ENCODE measurements at regions not wholly inside any gene's neighbourhood (a gene's known extent, or its start where the extent isn't known, plus 50 kb on each side); places are given as distances from the start of the nearest gene placed in this dataset.
"Not testable (repeated sequence)": the region's sequence is repeated elsewhere in the genome, so short reads cannot be mapped to it uniquely, and the experiment has no call there.

DNA sequence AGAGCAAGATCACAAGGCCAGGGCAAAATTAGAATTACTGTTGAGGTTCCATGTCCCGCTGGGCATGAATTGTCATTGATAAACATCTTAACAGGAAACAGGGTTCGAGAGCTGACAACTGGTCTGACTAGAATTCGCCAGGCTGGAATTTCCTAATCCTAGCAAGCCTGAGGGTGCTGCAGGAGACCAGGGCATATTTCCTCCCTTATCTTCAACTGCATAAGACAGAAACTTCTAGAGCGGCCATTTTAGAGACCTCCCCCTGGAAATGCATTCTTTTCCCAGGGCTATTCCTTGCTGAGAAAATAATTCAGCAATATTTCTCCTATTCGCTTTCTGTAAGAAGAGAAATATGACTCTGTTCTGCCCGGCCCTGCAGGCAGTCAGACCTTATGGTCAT, 158.6 kb upstream of the CCN2 start:
- not testable (repeated sequence) for DNase-seq (ENCODE audit: low read depth in 4 of 4, low spot score in 2 of 4)

DNA sequence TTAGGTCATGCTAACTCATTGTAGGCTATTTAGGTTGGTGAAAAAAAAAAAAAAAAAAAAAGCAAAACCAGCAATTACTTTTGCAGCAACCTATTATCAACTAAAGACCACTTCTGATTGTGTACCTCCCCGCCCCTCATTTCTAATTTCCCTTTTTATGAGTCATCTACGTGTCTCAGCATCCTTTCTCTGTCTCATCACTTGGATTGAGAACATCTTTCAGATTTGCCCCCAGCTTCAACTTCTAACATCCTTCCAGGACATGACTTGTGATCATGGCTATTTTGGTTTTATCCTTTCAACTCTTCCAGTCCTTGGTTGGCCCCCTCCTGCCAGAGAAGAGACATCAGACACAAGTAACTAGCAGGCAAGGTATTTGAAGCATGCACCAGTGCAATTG, 156.7 kb upstream of the CCN2 start:
- DNase-seq (ENCODE audit: low read depth in 4 of 4, low spot score in 2 of 4) = no peak

DNA sequence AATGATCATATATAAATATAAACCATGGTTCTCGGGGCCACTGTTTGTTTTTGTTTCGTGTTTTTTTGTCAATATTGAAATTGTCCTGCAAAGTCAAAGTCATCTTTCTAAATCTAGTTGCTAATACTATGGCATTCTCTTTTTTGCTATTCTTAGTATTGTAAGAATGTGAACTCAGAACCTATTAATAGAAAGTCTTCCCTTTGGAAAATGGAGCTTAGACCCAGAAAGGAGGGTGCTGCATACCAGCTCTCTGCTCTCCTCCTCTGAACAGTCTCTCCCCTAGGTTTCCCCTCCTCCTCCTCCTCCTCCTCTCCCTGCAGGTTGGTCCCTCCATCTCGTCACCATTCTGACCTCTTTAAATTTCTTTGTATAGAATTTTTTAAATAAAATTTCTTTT, 150.4 kb upstream of the CCN2 start:
- DNase-seq (ENCODE audit: low read depth in 4 of 4, low spot score in 2 of 4) = no peak

DNA sequence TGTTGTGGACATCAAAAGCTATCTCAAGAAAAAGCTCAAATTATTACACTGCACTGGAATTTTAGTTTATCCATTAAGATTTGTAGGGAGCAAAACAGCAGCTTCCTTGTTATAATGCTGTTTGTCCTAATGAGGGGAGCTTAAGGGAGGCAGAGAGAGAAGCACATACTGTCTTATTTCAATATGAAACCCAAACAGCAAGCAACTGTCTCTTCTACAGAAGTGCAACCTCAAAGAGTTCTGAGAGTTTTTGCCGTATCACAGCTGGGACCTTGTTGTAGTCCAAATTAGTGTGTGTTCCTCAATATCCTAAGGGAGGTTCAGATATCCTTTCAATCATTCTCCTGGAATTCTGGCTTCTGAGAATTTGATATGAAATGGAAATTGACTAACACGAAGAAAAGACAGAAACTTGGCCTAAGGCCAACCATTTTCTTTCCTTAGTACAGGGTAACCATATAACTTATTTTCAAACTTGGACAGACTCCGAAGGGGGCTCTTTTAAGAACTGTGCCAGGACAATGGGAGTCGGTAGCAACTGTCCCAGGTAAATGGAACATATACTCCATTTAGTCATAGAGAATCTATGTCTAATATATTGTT, 149.3 kb upstream of the CCN2 start:
- DNase-seq (ENCODE audit: low read depth in 4 of 4, low spot score in 2 of 4) = no peak

DNA sequence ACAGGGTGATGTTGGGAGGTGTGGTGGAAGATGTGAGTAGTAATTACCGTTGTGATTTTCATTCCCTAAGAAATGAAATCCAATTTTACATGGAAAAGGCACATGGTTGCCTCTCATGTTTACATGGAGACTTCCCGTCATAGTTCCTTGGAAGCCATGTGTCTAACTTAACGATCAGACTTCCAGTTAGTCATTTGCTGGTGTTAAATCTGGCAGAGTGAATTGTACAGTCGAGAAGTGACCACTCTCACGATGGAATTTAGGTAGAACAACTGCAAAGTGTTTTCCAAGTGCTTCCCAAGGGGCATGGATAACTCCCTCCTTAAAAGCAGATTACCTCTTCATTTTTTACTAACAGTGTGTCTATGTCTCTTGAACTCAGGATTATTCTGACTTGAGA, 145.8 kb upstream of the CCN2 start:
- DNase-seq (ENCODE audit: low read depth in 4 of 4, low spot score in 2 of 4) = no peak

DNA sequence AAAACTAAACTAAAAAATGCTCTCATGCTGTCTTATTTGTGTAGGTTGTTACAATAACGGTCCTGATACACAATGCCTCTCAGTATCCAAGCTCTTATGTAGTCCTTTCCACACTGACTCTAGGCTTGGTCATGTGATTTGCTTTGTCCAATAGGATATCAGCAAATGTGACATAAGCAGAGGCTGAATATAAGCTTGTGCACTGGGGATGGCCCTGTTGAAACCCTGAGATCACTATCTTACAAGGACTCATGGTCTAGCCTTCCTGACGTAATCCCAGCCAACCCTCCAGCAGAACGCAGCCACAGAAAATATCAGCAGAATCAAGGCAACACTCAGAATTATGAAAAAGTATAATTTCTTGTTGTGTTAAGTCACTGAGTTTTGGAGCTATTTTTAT, 145.1 kb upstream of the CCN2 start:
- no peak for DNase-seq (ENCODE audit: low read depth in 4 of 4, low spot score in 2 of 4)

DNA sequence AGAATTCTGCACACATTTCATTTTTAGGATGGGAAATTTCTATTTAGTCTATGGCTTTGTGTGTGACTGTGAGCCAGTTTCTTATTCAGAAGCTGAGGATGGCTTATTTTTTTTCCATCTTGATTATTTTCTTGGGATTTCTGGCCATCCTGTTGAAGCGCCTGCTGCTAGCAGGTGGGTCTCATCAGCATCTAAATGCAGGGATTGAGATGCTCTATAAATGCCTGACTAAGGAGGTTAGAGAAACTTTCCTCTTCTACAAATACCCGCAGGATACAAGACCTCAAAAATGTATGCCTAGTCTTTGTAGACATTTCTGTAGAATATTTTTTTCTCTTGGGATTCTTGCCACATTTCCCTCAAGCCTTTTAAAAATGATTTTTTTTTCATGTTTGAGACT, 138.0 kb upstream of the CCN2 start:
- DNase-seq (ENCODE audit: low read depth in 4 of 4, low spot score in 2 of 4) = no peak

DNA sequence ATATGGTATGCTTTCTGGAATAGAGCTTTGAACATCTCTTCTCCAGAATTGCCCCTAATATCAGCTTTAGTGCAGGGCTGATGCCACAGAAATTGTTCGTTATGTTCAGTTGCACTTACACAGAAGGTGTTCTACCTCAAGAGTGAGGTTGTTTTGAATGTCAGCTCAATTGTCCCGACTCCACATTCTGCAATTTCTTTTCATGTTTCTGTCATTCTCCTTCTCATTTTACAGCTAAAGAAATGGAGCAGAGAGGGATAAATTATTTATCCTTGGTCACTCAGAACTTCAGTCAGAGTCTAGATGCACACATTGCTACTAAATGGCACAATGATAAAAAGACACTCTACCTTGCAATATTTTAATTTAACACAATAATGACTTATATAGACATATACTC, 137.0 kb upstream of the CCN2 start:
- no peak for DNase-seq (ENCODE audit: low read depth in 4 of 4, low spot score in 2 of 4)

DNA sequence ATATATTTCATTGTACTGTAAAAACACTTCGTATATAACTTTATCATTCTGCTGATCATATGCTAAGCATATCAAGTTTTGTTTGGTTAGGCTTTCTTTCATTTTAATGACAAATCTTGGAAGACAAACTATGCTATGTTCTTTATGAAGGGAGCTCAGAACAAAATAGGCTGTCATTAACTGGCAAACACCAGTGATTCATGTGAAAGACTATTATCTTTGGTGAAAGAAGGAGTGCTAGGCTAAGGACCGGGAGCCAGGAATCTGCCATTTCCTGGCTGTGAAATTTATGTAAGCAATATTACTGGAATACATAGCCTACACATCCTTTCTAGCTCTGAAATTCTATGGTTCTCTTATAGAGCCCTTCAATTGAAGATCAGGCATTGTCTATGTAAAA, 136.2 kb upstream of the CCN2 start:
- no peak for DNase-seq (ENCODE audit: low read depth in 4 of 4, low spot score in 2 of 4)

DNA sequence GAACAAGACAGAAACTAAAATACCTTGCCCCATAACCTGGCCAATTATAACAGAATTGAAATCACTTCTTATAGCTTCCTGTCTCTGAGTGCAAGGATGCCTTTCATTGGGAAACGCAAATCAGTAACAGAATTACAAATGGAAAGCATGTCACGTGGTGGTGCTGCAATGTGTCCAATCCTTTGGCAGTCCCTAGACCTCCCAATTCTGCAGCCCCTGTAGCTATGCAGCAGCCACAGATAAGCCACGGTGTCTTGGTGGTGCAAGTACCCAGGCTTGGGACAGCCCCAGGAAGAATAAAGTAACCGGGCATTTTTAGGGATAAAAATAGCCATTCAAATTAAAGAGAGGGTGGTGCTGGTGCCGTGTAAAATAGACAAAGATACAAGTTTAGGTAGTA, 134.6 kb upstream of the CCN2 start:
- no peak for DNase-seq (ENCODE audit: low read depth in 4 of 4, low spot score in 2 of 4)

DNA sequence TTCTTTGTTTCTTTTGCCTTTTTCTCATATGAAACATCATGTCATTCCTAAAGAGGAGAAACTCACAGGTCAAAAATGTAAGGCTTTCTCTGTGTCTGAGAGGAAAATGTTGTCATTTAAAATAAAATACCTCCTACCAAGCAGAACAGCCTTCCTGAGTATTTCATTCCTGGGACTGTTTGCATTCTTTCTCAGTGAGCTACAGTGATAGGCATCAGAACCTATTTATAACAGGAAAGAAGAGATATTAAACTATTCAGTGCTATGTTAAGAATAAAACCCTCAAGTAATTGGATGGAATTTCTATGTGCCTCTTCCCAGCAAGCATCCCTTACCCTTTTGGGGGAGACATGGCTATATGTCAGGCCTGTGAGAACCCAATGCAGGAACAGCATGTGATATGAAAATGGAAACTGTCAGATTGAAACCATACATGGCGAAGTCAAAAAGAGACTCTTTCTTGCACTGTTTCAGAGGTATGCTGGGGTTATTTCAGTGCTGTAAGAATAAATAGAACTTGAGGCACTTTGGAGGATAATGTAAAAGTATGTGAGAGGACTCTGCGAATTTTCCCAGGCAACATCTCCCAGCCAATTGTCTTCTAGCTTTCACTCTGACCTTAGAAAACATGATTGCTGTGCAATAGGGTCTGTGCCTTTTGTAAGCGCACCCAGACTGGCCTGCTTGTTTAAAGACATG, 133.8 kb upstream of the CCN2 start:
- no peak for DNase-seq (ENCODE audit: low read depth in 4 of 4, low spot score in 2 of 4)

DNA sequence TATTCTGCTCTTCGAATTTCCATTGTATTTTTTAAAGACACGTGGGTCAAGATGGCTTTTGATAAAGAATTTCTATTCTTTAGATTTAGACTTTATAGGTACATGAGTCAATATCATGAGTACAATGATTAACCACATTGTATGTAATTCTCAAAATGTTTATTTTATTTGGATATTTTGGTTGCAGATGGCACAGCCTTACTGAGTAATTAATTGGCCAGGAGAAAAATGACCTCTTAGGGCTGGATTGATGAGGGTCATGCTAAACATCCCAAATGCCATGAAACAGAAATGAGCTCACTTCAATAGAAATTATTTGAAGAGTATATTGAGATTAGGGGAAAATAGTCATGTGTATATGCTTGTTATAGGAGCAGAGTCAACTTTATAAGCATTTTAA, 131.2 kb upstream of the CCN2 start:
- no peak for DNase-seq (ENCODE audit: low read depth in 4 of 4, low spot score in 2 of 4)

DNA sequence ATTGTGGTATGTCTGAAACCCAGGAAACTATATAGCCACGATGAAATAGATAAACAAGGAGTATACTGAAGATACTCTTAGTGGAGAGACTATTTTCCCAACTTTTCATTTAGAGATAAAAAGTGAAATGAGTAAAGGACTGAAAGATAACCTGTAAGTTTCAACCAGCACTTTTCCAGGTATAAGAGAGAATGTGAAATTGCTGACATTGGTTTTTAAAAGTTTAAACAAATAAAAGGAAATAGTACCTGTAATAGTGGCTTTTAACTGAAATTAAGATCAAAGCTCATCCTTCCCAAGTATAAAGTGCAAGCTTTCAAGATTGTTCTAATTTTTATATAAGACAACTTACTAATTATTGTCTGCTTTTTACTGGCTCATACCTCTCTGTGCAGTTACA, 130.2 kb upstream of the CCN2 start:
- no peak for DNase-seq (ENCODE audit: low read depth in 4 of 4, low spot score in 2 of 4)

DNA sequence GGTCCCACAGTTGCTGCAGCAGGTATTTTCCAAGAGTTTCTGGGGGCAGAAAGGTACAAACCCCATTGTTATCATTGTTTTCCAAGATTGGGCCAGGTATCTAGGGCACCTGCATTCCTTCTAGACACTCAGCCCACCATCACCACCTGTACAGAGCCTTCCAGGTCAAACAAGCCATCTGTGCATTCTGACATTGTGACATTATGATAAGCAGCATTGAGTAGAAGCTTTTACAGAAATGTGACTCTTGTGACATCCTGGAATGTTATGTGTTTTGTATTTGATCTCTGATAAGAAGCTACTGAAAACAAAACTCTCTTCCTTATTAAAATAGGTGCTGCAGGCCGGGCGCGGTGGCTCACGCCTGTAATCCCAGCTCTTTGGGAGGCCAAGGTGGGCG, 128.1 kb upstream of the CCN2 start:
- no peak for DNase-seq (ENCODE audit: low read depth in 4 of 4, low spot score in 2 of 4)

DNA sequence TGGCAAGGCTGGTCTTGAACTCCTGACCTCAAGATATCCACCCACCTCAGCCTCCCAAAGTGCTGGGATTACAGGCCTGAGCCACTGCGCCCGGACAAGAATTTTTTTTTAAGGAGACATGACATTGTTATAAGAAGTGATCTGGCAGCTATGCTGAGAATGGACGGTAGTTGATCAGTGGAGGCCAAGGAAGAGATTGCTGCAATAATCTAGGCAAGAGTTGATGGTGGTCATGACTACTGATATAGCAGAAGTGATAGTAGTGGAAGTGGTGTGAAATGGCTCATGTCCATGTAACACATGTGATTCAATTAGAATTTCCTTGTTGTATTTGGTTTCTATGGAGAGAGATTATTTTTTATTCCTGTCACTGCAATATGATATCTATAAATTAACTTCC, 125.3 kb upstream of the CCN2 start:
- DNase-seq (ENCODE audit: low read depth in 4 of 4, low spot score in 2 of 4) = no peak

DNA sequence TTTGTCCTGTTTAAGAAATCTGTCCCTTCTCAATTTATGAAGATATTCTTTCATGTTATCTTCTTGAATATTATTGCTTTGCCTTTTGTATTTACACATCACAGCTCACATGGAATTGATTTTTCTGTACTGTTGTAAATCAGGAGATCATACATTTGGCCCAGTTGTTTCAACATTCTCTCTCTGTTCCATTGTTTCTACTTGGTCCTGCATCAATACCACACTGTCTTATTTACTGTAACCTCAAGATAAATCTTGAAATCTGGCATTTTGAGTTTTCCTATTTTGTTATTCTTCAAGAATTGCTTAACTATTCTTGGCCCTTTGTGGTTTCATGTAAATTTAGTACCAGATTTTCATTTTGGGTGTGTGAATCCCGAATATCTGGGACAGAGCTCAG, 121.7 kb upstream of the CCN2 start:
- DNase-seq (ENCODE audit: low read depth in 4 of 4, low spot score in 2 of 4) = no peak

DNA sequence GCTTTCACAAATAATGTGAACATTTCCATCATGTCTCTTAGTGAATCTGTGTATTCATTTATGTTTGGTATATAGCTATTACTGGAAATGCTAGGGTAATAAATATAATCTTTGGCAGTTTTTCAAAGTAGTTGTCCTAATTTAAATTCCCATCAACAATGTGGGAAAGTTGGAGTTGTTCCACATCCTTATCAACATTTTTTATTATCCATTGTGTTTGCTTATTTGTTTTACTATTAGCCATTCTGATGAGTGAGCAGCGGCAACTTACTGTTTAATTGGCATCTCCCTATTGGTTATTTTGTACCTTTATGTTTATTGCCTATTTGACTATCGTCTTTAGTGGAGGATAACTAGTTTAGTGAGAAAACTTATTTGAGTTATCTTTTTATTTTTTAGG, 121.1 kb upstream of the CCN2 start:
- no peak for DNase-seq (ENCODE audit: low read depth in 4 of 4, low spot score in 2 of 4)

DNA sequence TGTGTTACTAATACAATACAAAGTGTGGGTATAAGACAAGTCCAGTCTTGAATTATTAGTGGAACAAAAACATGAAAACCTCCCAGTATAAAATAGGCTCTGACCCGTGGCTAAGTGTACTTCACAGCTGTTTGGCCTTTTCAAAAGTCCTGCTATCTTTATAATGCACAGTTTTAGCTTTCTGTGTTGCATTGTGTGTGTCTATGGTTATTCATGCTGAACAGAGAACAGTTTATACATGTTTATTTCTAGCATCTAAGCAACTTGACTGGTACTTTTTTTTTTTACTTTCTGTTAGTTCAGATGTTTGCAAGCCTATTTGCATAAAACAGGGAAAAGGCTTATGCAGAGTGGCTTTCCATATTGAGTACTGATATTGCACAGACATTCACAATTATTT, 119.2 kb upstream of the CCN2 start:
- no peak for DNase-seq (ENCODE audit: low read depth in 4 of 4, low spot score in 2 of 4)

DNA sequence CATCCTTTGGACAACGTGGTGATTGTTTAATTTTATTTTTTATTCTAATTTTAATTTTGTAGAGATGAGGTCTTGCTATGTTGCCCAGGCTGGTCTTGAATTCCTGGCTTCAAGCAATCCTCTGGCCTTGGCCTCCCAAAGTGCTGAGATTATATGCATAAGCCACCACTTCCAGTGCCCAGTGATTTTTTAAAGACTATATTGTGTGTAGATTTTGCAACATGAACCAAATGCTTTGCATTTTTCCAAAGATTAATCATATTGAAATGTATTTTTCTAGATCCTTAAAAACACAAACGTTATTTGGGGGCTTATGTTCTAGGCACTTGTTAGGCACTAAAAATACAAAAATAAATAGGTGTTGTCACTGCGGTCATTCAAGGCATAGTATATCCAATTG, 117.6 kb upstream of the CCN2 start:
- no peak for DNase-seq (ENCODE audit: low read depth in 4 of 4, low spot score in 2 of 4)

DNA sequence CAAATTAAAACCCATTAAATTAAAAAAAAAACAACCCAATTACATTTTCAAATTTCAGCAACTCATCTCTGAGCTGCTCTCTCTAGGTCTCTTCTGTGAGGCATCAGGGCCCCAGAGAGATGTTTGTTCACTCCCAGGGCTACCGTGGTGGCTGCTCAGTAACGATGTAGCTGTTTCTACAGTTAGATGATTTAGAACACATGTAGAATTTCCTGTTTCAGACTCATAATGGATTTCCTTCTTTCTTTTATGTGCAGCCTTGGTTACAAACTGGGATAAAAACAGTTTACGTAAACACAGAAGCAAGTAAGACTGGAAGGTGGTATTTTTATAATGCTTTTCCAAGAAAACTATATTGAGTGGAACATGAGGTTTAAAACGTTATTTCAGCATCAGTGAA, 116.1 kb upstream of the CCN2 start:
- DNase-seq (ENCODE audit: low read depth in 4 of 4, low spot score in 2 of 4) = no peak

DNA sequence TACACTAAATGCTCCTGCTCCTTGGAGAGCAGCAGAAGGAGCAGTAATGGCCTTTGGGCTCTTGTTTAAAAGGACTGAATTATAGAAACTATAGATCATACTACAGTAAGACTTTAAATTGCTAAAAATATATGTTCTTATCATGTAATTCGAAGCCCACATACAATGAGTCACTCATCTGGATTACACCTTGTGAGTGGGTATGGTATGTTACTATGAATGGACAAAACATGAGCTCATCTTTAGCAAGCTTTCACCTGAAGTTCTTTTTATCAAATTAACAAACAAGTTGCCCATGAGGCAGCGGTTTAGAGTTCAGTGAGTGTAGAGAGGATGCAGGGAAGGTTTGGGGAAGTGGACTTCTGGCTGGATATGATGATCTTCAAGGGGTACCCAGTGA, 114.4 kb upstream of the CCN2 start:
- no peak for DNase-seq (ENCODE audit: low read depth in 4 of 4, low spot score in 2 of 4)

DNA sequence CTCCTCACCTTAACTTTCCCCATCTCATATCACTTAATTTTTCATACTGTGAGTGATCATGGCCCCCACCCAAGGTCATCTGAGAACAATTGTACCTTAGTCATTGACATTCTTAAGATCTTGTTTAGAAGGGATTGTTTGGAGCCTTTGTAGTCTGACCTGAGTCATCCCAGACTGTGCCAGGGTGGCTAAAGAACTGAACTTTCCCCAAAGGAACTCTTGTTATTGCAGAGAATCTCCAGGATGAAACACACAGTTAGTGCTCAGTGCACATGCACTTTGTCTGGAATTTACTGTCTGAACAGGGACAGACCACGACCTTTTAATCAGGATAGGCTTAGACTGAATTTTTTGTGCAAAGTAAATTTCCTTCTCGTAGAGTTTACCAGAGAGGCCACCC, 112.6 kb upstream of the CCN2 start:
- no peak for DNase-seq (ENCODE audit: low read depth in 4 of 4, low spot score in 2 of 4)

DNA sequence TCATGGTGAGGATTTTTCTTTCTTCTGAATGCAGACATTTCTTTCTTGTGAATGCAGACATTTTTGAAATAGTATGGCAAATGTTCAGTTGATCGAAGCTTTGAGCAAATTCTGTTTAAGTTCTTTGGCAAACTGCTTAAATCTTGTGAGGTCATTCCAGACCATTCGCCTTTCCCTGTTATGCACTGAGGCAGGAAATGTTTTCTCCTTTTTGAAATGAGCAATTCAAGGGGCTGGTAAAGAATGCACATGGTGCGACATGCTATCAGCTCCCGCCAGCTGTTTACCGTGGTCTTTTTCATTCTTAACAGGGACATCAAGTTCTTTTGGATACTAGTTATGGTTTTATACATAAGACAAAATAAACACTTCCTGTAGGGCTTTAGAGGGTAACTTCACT, 112.0 kb upstream of the CCN2 start:
- DNase-seq (ENCODE audit: low read depth in 4 of 4, low spot score in 2 of 4) = no peak

Data from left renal cortex interstitium (tissue), 4 donors.